GM18499 (cell line): ENCODE measurements at regions not wholly inside any gene's neighbourhood (a gene's known extent, or its start where the extent isn't known, plus 50 kb on each side); places are given as distances from the start of the nearest gene placed in this dataset.

Source experiments
- ATAC-seq: cut with Tn5 transposase; IDR thresholded peaks from one replicate; pipeline ENCODE4 v1.9.1; 2021; ENCODE audit warnings: moderate number of reproducible peaks; ENCODE audit not compliant: insufficient read depth, unreplicated experiment

- no peak for ATAC-seq
Observed at GRCh38 chr6:6516666-6517458, 71.7 kb upstream of the LY86 start.

- ATAC-seq, result no peak
Observed at GRCh38 chr6:6518631-6519427, 69.7 kb upstream of the LY86 start.

- no peak for ATAC-seq
Observed at GRCh38 chr6:6521961-6522482, 66.5 kb upstream of the LY86 start.

- ATAC-seq, result no peak
Observed at GRCh38 chr6:6522709-6523108, 65.8 kb upstream of the LY86 start.

- no peak for ATAC-seq
Observed at GRCh38 chr6:6524951-6525350, 63.6 kb upstream of the LY86 start.

- no peak for ATAC-seq
Observed at GRCh38 chr6:6525933-6526332, 62.6 kb upstream of the LY86 start.

- ATAC-seq, result no peak
Observed at GRCh38 chr6:6529275-6529674, 59.2 kb upstream of the LY86 start.

GRCh38 chr6:6533176-6533575 is 55.3 kb upstream of the LY86 start:
- no peak for ATAC-seq

GRCh38 chr6:6534399-6534798 is 54.1 kb upstream of the LY86 start:
- no peak for ATAC-seq

- ATAC-seq, result no peak
Observed at GRCh38 chr6:6537488-6538260, 50.8 kb upstream of the LY86 start.

GRCh38 chr6:6538261-6538660 is 50.3 kb upstream of the LY86 start:
- ATAC-seq, result no peak
